ENCODE measurements at regions not wholly inside any gene's neighbourhood (a gene's known extent, or its start where the extent isn't known, plus 50 kb on each side); places are given as distances from the start of the nearest gene placed in this dataset.

DNA sequence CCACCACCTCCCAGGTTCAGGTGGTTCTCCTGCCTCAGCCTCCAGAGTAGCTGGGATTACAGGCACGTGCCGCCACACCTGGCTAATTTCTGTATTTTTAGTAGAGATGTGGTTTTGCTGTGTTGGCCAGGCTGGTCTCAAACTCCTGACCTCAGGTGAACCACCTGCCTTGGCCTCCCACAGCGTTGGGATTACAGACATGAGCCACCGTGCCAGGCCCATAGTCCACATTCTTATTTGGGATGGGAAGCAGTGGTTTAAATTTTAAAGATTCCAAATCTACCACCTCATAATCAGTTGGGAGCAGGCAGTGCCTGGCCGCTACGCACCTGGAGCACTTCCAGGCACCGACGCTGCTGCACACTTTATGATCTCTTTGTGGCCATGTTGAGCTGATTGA is 160.6 kb upstream of the SOX1 start:
- TF ChIP-seq, protein P1, sequence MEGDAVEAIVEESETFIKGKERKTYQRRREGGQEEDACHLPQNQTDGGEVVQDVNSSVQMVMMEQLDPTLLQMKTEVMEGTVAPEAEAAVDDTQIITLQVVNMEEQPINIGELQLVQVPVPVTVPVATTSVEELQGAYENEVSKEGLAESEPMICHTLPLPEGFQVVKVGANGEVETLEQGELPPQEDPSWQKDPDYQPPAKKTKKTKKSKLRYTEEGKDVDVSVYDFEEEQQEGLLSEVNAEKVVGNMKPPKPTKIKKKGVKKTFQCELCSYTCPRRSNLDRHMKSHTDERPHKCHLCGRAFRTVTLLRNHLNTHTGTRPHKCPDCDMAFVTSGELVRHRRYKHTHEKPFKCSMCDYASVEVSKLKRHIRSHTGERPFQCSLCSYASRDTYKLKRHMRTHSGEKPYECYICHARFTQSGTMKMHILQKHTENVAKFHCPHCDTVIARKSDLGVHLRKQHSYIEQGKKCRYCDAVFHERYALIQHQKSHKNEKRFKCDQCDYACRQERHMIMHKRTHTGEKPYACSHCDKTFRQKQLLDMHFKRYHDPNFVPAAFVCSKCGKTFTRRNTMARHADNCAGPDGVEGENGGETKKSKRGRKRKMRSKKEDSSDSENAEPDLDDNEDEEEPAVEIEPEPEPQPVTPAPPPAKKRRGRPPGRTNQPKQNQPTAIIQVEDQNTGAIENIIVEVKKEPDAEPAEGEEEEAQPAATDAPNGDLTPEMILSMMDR (conservative IDR thresholded peaks at IDR 0.05; ENCODE audit: low read depth, low read length): no peak
- TF ChIP-seq EZH2 (IDR thresholded peaks at IDR 0.05; ENCODE audit: borderline replicate concordance, low read depth, low read length, poor library complexity, severe bottlenecking): no peak

Measured in A673 (cell line).